Smooth muscle cell (in vitro differentiated cells): ENCODE measurements at regions not wholly inside any gene's neighbourhood (a gene's known extent, or its start where the extent isn't known, plus 50 kb on each side); places are given as distances from the start of the nearest gene placed in this dataset.
"Not testable (repeated sequence)": the region's sequence is repeated elsewhere in the genome, so short reads cannot be mapped to it uniquely, and the experiment has no call there.

Source experiments
- DNase-seq: peaks from one replicate; lab custom pipeline; 2025; ENCODE audit not compliant: unreplicated experiment; lab: John Stamatoyannopoulos, UW
- H2AFZ ChIP-seq: fragments of 200-600 bp; sonication (generic); 2 replicates; pipeline ENCODE4 v1.6.0; 2016; ENCODE audit warnings: antibody characterized with exemption, low read depth, mild to moderate bottlenecking
- H3F3A ChIP-seq: fragments of 200-600 bp; sonication (generic); 2 replicates; pipeline ENCODE4 v1.6.0; 2017; ENCODE audit warnings: antibody characterized with exemption, low read depth
- H3K27ac ChIP-seq: fragments of 200-600 bp; sonication (generic); 2 replicates; pipeline ENCODE4 v1.5.1; 2016; ENCODE audit warnings: low read depth, mild to moderate bottlenecking
- H3K27me3 ChIP-seq: fragments of 200-600 bp; sonication (generic); 2 replicates; pipeline ENCODE4 v1.6.1; 2016; ENCODE audit warnings: low read depth, mild to moderate bottlenecking
- H3K36me3 ChIP-seq: fragments of 200-600 bp; sonication (generic); 2 replicates; pipeline ENCODE4 v1.5.1; 2016; ENCODE audit warnings: low read depth
- H3K4me1 ChIP-seq: fragments of 200-600 bp; sonication (generic); 2 replicates; pipeline ENCODE4 v1.5.1; 2016; ENCODE audit warnings: low read depth
- H3K4me2 ChIP-seq: fragments of 200-600 bp; sonication (generic); 2 replicates; pipeline ENCODE4 v1.6.0; 2016; ENCODE audit warnings: mild to moderate bottlenecking
- H3K4me3 ChIP-seq: fragments of 200-600 bp; sonication (generic); 2 replicates; pipeline ENCODE4 v1.5.1; 2016; ENCODE audit warnings: mild to moderate bottlenecking
- H3K79me2 ChIP-seq: fragments of 200-600 bp; sonication (generic); 2 replicates; pipeline ENCODE4 v1.6.0; 2016; ENCODE audit warnings: low read depth, mild to moderate bottlenecking
- H3K9ac ChIP-seq: fragments of 200-600 bp; sonication (generic); 2 replicates; pipeline ENCODE4 v1.6.0; 2016; ENCODE audit warnings: low read depth
- H3K9me3 ChIP-seq: fragments of 200-600 bp; sonication (generic); replicated peaks from 2 replicates; pipeline ENCODE4 v1.5.1; 2016; ENCODE audit warnings: low read depth
- H4K20me1 ChIP-seq: fragments of 200-600 bp; sonication (generic); 2 replicates; pipeline ENCODE4 v1.6.0; 2016; ENCODE audit warnings: low read depth
- WGBS: methylation state at CpG from one replicate; pipeline ENCODE4 v1.1.7; 2016; ENCODE audit warnings: low lambda C conversion rate; 5-methylcytosine and 5-hydroxymethylcytosine counted together
- TF ChIP-seq, protein P1 (sequence below): fragments of 200-600 bp; sonication (generic); IDR thresholded peaks from 2 replicates; pipeline ENCODE4 v1.5.1; 2017; ENCODE audit warnings: borderline replicate concordance, mild to moderate bottlenecking, antibody characterized with exemption; ENCODE audit not compliant: insufficient read depth, poor library complexity, severe bottlenecking

DNA sequence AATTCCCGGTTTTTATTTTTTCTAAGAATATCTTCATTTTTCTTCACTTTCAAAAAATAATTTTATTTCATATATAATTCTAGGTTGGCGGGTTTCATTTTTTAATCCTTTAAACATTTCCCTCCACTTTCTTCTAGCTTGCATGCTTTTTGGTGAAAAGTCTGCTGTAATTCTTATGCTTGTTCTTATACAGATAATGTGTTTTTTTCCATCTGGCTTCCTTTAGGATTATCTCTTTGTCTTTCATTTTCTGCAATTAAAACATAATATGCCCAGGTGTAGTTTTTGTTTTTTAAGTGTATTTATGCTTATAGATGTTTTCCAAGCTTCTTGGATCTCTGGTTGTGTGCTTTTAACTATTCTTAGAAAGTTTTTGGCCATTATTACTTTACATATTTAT lies 341.3 kb upstream of the SEMA3C start:
- Histone ChIP-seq H3K27me3 (no peaks in the 10 kb centered on the region), H3K36me3 (no peaks in the 10 kb centered on the region), H3K9ac (no peak overlapping the region), H2AFZ (no peak overlapping the region), H3K4me1 (no peaks in the 10 kb centered on the region), H3K27ac (no peak overlapping the region), H3K9me3 (peaks cover 12% of the 10 kb centered on the region), H3K4me3 (no peak overlapping the region), H3K4me2 (no peak overlapping the region), H3F3A (no peaks in the 10 kb centered on the region), H3K79me2 (no peaks in the 10 kb centered on the region), H4K20me1 (no peaks in the 10 kb centered on the region)
- TF ChIP-seq, protein P1, sequence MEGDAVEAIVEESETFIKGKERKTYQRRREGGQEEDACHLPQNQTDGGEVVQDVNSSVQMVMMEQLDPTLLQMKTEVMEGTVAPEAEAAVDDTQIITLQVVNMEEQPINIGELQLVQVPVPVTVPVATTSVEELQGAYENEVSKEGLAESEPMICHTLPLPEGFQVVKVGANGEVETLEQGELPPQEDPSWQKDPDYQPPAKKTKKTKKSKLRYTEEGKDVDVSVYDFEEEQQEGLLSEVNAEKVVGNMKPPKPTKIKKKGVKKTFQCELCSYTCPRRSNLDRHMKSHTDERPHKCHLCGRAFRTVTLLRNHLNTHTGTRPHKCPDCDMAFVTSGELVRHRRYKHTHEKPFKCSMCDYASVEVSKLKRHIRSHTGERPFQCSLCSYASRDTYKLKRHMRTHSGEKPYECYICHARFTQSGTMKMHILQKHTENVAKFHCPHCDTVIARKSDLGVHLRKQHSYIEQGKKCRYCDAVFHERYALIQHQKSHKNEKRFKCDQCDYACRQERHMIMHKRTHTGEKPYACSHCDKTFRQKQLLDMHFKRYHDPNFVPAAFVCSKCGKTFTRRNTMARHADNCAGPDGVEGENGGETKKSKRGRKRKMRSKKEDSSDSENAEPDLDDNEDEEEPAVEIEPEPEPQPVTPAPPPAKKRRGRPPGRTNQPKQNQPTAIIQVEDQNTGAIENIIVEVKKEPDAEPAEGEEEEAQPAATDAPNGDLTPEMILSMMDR = no peak
- WGBS = 95% methylated on average over 2 of the region's 2 CpGs
- DNase-seq = no peak

DNA sequence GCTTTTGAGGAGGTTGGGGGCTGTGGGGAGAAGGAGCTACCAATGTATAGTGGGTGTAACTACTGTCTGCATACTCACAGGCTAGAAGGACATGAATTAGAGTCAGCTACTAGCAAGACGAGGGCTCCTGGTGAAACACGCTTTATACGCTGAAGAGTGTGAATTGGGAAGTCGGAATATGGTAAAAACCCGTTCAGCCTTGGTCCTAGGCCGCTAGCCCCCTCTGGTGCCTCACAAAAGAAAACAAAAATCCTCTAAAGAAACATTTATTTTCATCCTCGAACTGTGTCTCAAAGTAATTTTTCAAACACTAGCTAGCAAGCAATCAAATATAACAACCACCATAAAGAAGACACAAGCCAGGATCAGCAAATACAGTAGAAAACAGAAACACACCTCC lies 338.1 kb upstream of the SEMA3C start:
- no peaks in the 10 kb centered on the region for H3K27me3 ChIP-seq
- H3K36me3 ChIP-seq = no peaks in the 10 kb centered on the region
- no peak overlapping the region for H3K4me3 ChIP-seq
- no peaks in the 10 kb centered on the region for H3K79me2 ChIP-seq
- H3F3A ChIP-seq = no peaks in the 10 kb centered on the region
- DNase-seq = no peak
- H3K27ac ChIP-seq = no peak overlapping the region
- peak overlapping the region; percentile 26 for H2AFZ ChIP-seq
- TF ChIP-seq, protein P1 = peak; percentile 41
- H4K20me1 ChIP-seq = no peaks in the 10 kb centered on the region
- H3K9me3 ChIP-seq = peaks cover 9% of the 10 kb centered on the region
- no peak overlapping the region for H3K9ac ChIP-seq
- WGBS = 41% methylated on average over 7 of the region's 7 CpGs
- no peak overlapping the region for H3K4me2 ChIP-seq
- H3K4me1 ChIP-seq = no peaks in the 10 kb centered on the region

DNA sequence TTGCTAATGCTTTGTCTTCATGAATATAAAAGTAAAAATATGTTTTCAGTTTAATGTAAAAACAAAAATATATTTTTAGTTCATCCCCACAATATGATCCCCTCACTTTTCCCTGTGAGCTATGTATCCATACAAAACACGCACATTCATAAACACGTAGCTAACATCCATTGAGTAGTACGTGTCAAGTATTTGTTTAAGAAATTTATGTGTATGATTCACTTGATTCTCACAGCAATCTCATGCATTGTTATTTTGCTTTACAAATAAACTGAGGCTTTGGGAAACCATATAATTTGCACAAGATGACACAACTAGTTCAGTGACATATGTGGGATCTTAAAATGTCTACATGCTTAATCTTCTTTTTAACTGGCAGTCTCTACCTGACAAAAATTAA lies 329.6 kb upstream of the SEMA3C start:
- 94% methylated on average over 3 of the region's 3 CpGs for WGBS
- Histone ChIP-seq H3F3A (no peaks in the 10 kb centered on the region), H3K36me3 (no peaks in the 10 kb centered on the region), H3K9ac (no peak overlapping the region), H3K27ac (no peak overlapping the region), H3K27me3 (no peaks in the 10 kb centered on the region), H3K4me2 (no peak overlapping the region), H3K9me3 (no peaks in the 10 kb centered on the region), H3K79me2 (no peaks in the 10 kb centered on the region), H2AFZ (no peak overlapping the region), H3K4me1 (no peaks in the 10 kb centered on the region), H3K4me3 (no peak overlapping the region), H4K20me1 (no peaks in the 10 kb centered on the region)
- no peak for DNase-seq
- TF ChIP-seq, protein P1 = no peak

DNA sequence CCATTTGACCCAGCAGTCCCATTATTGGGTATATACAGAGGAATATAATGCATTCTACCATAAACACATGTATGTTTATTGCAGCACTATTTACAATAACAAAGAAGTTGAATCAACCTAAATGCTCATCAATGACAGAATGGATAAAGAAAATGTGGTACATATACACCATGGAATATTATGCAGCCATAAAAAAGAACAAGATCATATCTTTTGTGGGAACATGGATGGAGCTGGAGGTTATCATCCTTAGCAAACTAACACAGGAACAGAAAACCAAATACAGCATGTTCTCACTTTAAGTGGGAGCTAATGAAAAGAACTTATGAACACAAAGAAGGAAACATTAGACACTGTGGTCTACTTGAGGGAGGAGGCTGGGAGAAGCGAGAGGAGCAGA lies 328.5 kb upstream of the SEMA3C start:
- H2AFZ ChIP-seq = not testable (repeated sequence)

More for the DNA sequence above, 328.5 kb upstream of the SEMA3C start:
- H3K4me3 ChIP-seq, H3K27me3 ChIP-seq, H3K36me3 ChIP-seq, H3K9me3 ChIP-seq, H4K20me1 ChIP-seq, H3K27ac ChIP-seq, H3K9ac ChIP-seq, H3K4me1 ChIP-seq, H3K79me2 ChIP-seq, H3K4me2 ChIP-seq, DNase-seq, H3F3A ChIP-seq: not testable (repeated sequence)
- WGBS = 86% methylated on average over 1 of the region's 1 CpG
